ENCODE measurements at regions not wholly inside any gene's neighbourhood (a gene's known extent, or its start where the extent isn't known, plus 50 kb on each side); places are given as distances from the start of the nearest gene placed in this dataset.

- TF ChIP-seq CTCF (IDR thresholded peaks at IDR 0.05): no peak
- no peak overlapping the region for H3K27ac ChIP-seq
- no peaks in the 10 kb centered on the region for H3K36me3 ChIP-seq
- no peak overlapping the region for H3K4me3 ChIP-seq
- H3K4me1 ChIP-seq: no peaks in the 10 kb centered on the region
- ATAC-seq (no peak), DNase-seq (no peak)
- no peaks in the 10 kb centered on the region for H3K9me3 ChIP-seq
- intact Hi-C loops (cut with DNase I): no loop called here
- H3K27me3 ChIP-seq: peaks cover 0 to 3% (median 0%) of the 10 kb centered on the region in 7 donors
These were observed 92.2 kb downstream of the C11orf91 start for GRCh38 chr11:33608386-33608785.

- no peak for ATAC-seq
These were observed 93.9 kb downstream of the C11orf91 start for GRCh38 chr11:33606762-33607161.

GRCh38 chr11:33605703-33606102 is 94.9 kb downstream of the C11orf91 start:
- no peaks in the 10 kb centered on the region for H3K36me3 ChIP-seq
- 87 to 95% methylated on average over 3 of the region's 3 CpGs for WGBS, 2 donors
- no peak overlapping the region for H3K27ac ChIP-seq
- H3K4me3 ChIP-seq: no peak overlapping the region
- H3K9me3 ChIP-seq: no peaks in the 10 kb centered on the region
- H3K27me3 ChIP-seq: peaks cover 0 to 12% (median 0%) of the 10 kb centered on the region in 7 donors
- TF ChIP-seq CTCF (IDR thresholded peaks at IDR 0.05): no peak
- ATAC-seq (no peak), DNase-seq (no peak)
- H3K4me1 ChIP-seq: no peaks in the 10 kb centered on the region
- intact Hi-C loops (cut with DNase I): no loop called here

More at GRCh38 chr11:33606762-33607161, 93.9 kb downstream of the C11orf91 start:
- 91% methylated on average over 10 of the region's 10 CpGs for WGBS, 2 donors
- no peaks in the 10 kb centered on the region for H3K9me3 ChIP-seq
- H3K36me3 ChIP-seq: no peaks in the 10 kb centered on the region
- no peak overlapping the region for H3K4me3 ChIP-seq
- H3K4me1 ChIP-seq: no peaks in the 10 kb centered on the region
- no peak overlapping the region for H3K27ac ChIP-seq
- intact Hi-C loops (cut with DNase I): no loop called here
- peaks cover 0 to 9% (median 0%) of the 10 kb centered on the region in 7 donors for H3K27me3 ChIP-seq
- TF ChIP-seq CTCF (IDR thresholded peaks at IDR 0.05): no peak
- DNase-seq: no peak

GRCh38 chr11:33598426-33599069 is 102.1 kb downstream of the C11orf91 start:
- Histone ChIP-seq H3K36me3 (no peaks in the 10 kb centered on the region), H3K4me1 (no peaks in the 10 kb centered on the region), H3K4me3 (no peak overlapping the region), H3K27ac (no peak overlapping the region), H3K27me3 (peaks cover 0 to 39% (median 8%) of the 10 kb centered on the region in 7 donors), H3K9me3 (peaks cover 0 to 17% (median 12%) of the 10 kb centered on the region in 11 donors)
- intact Hi-C loops (cut with DNase I): no loop called here
- ATAC-seq: no peak
- no peak for TF ChIP-seq CTCF (IDR thresholded peaks at IDR 0.05)
- 69 to 74% methylated on average over 19 of the region's 19 CpGs for WGBS, 2 donors
- no peak for DNase-seq
